H1 (cell line): ENCODE measurements at regions not wholly inside any gene's neighbourhood (a gene's known extent, or its start where the extent isn't known, plus 50 kb on each side); places are given as distances from the start of the nearest gene placed in this dataset.

Experiments used
- BRCA1 ChIP-seq: IDR thresholded peaks from 2 replicates; pipeline ENCODE4 v1.6.1; 2012; ENCODE audit warnings: low read depth, low read length, improper control_type of control experiment
- GABPA ChIP-seq: IDR thresholded peaks from 2 replicates; pipeline ENCODE4 v1.6.1; 2011; ENCODE audit warnings: mild to moderate bottlenecking, low read length, moderate library complexity, borderline replicate concordance; ENCODE audit not compliant: insufficient read depth
- HDAC2 ChIP-seq, 2 experiments: fragments of 300-600 bp in 1 of 2; sonication (generic) in 1 of 2; IDR thresholded peaks; 2 replicates each; pipeline ENCODE4 v1.6.1; 2011 to 2012; ENCODE audit warnings: low read depth in 2 of 2, low read length in 2 of 2, mild to moderate bottlenecking in 2 of 2, moderate library complexity in 2 of 2, borderline replicate concordance in 1 of 2, inconsistent platforms in 1 of 2
- JUN ChIP-seq: IDR thresholded peaks from 2 replicates; pipeline ENCODE4 v1.6.1; 2011; ENCODE audit warnings: low read depth, mild to moderate bottlenecking, improper control_type of control experiment, low read length
- NRF1 ChIP-seq: IDR thresholded peaks from 2 replicates; pipeline ENCODE4 v1.6.1; 2011; ENCODE audit warnings: mild to moderate bottlenecking, low read depth, low read length, improper control_type of control experiment
- POU5F1 ChIP-seq: IDR thresholded peaks from 2 replicates; pipeline ENCODE4 v1.6.1; 2011; ENCODE audit warnings: low read depth, mild to moderate bottlenecking, low read length, moderate library complexity
- SIRT6 ChIP-seq: IDR thresholded peaks from one replicate; pipeline ENCODE4 v1.7.1; 2012; ENCODE audit warnings: low read length, inconsistent platforms
- SRF ChIP-seq: IDR thresholded peaks from 2 replicates; pipeline ENCODE4 v1.6.1; 2011; ENCODE audit warnings: mild to moderate bottlenecking, low read depth, low read length, moderate library complexity
- ZNF274 ChIP-seq: IDR thresholded peaks from 2 replicates; pipeline ENCODE4 v1.7.0; 2012; ENCODE audit warnings: low read length, borderline replicate concordance; ENCODE audit errors: extremely low read depth
- TF ChIP-seq, protein P1 (sequence below): fragments of 300-600 bp; sonication (generic); IDR thresholded peaks from 2 replicates; pipeline ENCODE4 v1.7.1; 2012; ENCODE audit warnings: low read length, moderate library complexity, mild to moderate bottlenecking, inconsistent platforms; ENCODE audit not compliant: insufficient replicate concordance
- TF ChIP-seq, protein P2 (sequence below): IDR thresholded peaks from 2 replicates; pipeline ENCODE4 v1.6.1; 2012; ENCODE audit warnings: inconsistent platforms

DNA sequence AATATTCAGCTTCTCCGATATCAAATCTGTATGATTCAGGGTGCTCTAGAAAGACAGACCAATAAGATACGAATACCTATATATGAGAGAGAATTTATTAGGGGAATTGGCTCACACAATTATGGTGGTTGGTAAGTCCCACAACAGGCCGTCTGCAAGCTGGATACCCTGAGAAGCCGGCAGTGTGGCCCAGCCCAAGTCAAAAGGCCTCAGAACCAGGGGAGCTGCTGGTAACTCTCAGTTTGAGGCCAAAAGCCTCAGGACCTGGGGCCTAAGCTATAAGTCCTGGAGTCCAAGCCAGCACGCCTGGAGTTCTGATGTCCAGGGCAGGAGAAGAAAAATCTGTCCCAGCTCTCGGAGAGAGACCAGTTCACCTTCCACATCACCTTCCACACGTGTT lies 318.7 kb downstream of the BRD1 start (continued):
- TF ChIP-seq, protein P1, sequence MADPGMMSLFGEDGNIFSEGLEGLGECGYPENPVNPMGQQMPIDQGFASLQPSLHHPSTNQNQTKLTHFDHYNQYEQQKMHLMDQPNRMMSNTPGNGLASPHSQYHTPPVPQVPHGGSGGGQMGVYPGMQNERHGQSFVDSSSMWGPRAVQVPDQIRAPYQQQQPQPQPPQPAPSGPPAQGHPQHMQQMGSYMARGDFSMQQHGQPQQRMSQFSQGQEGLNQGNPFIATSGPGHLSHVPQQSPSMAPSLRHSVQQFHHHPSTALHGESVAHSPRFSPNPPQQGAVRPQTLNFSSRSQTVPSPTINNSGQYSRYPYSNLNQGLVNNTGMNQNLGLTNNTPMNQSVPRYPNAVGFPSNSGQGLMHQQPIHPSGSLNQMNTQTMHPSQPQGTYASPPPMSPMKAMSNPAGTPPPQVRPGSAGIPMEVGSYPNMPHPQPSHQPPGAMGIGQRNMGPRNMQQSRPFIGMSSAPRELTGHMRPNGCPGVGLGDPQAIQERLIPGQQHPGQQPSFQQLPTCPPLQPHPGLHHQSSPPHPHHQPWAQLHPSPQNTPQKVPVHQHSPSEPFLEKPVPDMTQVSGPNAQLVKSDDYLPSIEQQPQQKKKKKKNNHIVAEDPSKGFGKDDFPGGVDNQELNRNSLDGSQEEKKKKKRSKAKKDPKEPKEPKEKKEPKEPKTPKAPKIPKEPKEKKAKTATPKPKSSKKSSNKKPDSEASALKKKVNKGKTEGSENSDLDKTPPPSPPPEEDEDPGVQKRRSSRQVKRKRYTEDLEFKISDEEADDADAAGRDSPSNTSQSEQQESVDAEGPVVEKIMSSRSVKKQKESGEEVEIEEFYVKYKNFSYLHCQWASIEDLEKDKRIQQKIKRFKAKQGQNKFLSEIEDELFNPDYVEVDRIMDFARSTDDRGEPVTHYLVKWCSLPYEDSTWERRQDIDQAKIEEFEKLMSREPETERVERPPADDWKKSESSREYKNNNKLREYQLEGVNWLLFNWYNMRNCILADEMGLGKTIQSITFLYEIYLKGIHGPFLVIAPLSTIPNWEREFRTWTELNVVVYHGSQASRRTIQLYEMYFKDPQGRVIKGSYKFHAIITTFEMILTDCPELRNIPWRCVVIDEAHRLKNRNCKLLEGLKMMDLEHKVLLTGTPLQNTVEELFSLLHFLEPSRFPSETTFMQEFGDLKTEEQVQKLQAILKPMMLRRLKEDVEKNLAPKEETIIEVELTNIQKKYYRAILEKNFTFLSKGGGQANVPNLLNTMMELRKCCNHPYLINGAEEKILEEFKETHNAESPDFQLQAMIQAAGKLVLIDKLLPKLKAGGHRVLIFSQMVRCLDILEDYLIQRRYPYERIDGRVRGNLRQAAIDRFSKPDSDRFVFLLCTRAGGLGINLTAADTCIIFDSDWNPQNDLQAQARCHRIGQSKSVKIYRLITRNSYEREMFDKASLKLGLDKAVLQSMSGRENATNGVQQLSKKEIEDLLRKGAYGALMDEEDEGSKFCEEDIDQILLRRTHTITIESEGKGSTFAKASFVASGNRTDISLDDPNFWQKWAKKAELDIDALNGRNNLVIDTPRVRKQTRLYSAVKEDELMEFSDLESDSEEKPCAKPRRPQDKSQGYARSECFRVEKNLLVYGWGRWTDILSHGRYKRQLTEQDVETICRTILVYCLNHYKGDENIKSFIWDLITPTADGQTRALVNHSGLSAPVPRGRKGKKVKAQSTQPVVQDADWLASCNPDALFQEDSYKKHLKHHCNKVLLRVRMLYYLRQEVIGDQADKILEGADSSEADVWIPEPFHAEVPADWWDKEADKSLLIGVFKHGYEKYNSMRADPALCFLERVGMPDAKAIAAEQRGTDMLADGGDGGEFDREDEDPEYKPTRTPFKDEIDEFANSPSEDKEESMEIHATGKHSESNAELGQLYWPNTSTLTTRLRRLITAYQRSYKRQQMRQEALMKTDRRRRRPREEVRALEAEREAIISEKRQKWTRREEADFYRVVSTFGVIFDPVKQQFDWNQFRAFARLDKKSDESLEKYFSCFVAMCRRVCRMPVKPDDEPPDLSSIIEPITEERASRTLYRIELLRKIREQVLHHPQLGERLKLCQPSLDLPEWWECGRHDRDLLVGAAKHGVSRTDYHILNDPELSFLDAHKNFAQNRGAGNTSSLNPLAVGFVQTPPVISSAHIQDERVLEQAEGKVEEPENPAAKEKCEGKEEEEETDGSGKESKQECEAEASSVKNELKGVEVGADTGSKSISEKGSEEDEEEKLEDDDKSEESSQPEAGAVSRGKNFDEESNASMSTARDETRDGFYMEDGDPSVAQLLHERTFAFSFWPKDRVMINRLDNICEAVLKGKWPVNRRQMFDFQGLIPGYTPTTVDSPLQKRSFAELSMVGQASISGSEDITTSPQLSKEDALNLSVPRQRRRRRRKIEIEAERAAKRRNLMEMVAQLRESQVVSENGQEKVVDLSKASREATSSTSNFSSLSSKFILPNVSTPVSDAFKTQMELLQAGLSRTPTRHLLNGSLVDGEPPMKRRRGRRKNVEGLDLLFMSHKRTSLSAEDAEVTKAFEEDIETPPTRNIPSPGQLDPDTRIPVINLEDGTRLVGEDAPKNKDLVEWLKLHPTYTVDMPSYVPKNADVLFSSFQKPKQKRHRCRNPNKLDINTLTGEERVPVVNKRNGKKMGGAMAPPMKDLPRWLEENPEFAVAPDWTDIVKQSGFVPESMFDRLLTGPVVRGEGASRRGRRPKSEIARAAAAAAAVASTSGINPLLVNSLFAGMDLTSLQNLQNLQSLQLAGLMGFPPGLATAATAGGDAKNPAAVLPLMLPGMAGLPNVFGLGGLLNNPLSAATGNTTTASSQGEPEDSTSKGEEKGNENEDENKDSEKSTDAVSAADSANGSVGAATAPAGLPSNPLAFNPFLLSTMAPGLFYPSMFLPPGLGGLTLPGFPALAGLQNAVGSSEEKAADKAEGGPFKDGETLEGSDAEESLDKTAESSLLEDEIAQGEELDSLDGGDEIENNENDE, result no peak
- TF ChIP-seq POU5F1 (no peak), GABPA (no peak), ZNF274 (no peak), JUN (no peak), NRF1 (no peak), HDAC2 (IDR thresholded peaks at IDR 0.05; ENCODE audit: borderline replicate concordance in 1 of 2, low read depth in 2 of 2, low read length in 2 of 2) (no peak), SRF (no peak), BRCA1 (no peak), SIRT6 (no peak)
- TF ChIP-seq, protein P2, sequence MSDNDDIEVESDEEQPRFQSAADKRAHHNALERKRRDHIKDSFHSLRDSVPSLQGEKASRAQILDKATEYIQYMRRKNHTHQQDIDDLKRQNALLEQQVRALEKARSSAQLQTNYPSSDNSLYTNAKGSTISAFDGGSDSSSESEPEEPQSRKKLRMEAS, result no peak
- TF ChIP-seq, all 59 proteins: peak for 0
